ENCODE measurements at regions not wholly inside any gene's neighbourhood (a gene's known extent, or its start where the extent isn't known, plus 50 kb on each side); places are given as distances from the start of the nearest gene placed in this dataset.

- in situ Hi-C loops (cut with MboI; ENCODE audit: low sequenced_read_pairs): no loop called here
Observed at GRCh38 chr2:128368437-128369107, 49.9 kb upstream of the HS6ST1 start.

GRCh38 chr2:128369108-128369555, 50.5 kb upstream of the HS6ST1 start:
- in situ Hi-C loops (cut with MboI; ENCODE audit: low sequenced_read_pairs): no loop called here

GRCh38 chr2:128369602-128370467, 51.2 kb upstream of the HS6ST1 start:
- in situ Hi-C loops (cut with MboI; ENCODE audit: low sequenced_read_pairs): no loop called here

GRCh38 chr2:128370468-128371247, 52.0 kb upstream of the HS6ST1 start:
- in situ Hi-C loops (cut with MboI; ENCODE audit: low sequenced_read_pairs): no loop called here

- in situ Hi-C loops (cut with MboI; ENCODE audit: low sequenced_read_pairs): no loop called here
Observed at GRCh38 chr2:128371248-128371630, 52.6 kb upstream of the HS6ST1 start.

GRCh38 chr2:128371648-128372345, 53.1 kb upstream of the HS6ST1 start:
- in situ Hi-C loops (cut with MboI; ENCODE audit: low sequenced_read_pairs): no loop called here

DNA sequence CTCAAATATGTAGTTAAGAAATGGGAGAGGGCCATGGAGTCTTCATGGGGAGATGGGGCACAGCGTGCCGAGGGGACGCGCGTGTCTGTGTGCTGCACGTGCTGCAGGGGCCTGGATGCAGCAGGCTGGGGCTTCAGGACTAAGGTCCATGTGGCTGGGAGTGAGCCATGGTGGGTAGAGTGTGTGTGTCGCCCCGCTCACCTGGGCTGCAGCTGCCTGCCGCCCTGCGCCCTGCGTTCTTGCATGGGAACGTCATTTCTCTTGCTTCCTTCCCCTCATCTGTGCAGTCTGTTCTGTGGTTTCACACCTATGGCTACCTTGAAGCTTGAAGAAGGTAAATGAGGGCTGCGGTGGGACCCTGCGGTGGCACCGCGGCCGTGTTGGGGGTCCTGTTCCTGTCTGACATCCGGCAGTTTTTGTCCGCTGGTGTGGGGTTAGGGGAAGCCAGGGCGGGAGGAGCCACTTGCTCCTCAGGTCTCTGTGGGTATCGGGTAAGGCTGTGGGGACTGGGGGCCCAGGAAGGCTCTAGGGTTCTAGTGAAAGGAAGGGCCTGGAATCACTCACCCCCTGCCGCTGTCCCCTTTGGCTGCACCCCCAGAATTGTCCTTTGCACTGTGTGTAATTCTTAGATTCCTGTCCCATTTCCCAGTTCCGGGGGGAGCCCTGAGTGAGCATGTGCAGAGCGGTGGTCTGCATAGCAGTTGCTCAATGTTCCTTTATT, 54.1 kb upstream of the HS6ST1 start:
- in situ Hi-C loops (cut with MboI; ENCODE audit: low sequenced_read_pairs): no loop called here

- in situ Hi-C loops (cut with MboI; ENCODE audit: low sequenced_read_pairs): no loop called here
Observed at GRCh38 chr2:128373451-128374000, 54.9 kb upstream of the HS6ST1 start.

GRCh38 chr2:128374001-128374710, 55.5 kb upstream of the HS6ST1 start:
- in situ Hi-C loops (cut with MboI; ENCODE audit: low sequenced_read_pairs): no loop called here

DNA sequence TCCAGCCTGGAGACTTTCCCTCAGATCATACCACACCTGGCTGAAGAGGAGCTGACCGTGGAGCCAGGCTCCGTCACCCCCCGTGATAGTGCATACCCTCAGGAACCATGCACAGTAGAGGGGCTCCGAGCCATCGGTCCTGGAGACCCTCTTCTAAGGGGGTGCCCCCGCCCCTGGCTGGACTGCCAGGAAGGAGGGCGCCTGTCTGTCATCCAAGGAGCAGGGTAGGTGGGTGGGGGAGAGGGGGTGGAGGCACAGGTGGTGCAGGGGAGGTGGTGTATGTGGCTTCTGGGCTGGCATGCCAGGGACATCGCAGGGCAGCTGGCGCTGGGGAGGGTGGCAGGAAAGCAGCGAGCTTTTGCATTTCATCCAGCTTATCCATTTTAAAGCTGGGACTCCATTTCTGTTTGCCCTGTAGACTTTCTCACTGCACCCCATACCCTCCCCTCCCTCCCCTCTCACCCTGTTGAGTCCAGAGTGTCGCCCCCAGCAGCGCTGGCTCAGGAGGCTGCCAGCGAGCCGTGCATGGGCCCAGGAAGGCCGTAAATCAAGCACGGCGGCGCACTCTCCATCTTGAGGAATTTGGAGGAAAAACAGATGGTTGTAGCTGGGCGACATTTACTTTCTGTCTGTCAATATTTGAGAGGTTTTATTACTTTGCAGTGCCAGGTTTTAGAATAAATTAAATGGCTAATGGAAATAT, 56.2 kb upstream of the HS6ST1 start:
- in situ Hi-C loops (cut with MboI; ENCODE audit: low sequenced_read_pairs): no loop called here

DNA sequence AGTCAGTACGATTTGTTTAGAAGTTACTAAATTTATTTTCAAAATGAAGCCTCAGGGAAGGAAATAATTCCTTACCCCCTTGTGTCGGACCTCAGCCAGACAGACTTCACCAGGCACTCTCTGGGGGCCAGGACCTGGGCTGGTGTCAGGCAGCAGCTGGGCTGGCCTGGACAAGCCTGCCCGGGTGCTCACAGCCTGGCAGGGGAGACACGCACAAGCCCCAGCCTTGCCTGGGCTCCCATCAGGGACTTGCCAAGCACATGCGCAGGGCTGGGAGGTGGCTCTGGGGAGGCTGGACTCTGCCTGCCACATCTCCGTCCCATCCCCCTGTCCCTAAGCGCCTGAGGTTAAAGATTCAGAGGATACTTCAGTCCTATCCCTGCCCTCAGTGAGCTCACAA, 56.8 kb upstream of the HS6ST1 start:
- in situ Hi-C loops (cut with MboI; ENCODE audit: low sequenced_read_pairs): no loop called here

DNA sequence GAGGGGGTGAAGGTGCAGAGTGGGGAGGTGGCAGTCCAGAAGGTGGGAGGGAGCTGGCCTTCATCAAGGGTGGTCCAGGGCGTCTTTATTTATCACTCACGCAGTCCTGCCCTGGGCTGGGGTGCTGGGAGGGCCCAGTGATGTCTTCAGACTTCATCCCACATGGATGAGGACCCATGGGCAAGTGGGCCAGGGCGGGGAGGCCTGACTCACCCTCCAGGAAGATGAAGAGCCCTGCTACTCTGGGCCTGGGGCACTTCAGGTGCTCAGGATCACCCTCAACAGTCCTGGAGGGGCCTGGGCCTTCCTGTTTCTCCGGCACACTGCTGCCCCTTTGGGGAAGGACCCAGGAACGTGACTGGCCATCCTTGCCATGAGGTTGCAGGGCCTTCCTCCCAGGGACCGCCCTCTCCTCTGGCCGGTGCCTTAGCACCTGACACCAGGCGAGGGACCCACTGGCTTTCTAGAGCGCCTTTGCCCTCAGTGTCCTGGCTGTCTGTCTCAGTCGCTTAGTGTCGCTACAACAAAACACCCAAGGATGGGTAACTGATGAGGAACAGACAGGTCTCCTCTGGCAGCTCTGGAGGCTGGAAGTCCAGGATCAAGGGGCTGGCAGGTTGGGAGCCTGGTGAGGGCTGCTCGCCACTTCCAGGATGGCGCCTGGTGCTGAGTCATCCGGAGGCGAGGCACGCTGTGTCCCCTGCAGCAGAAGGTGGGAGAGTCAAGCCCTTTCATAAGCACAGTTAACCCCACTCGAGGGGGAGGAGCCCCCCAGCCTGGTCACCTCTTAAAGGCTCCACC, 57.8 kb upstream of the HS6ST1 start:
- in situ Hi-C loops (cut with MboI; ENCODE audit: low sequenced_read_pairs): no loop called here

GRCh38 chr2:128377071-128377910, 58.6 kb upstream of the HS6ST1 start:
- in situ Hi-C loops (cut with MboI; ENCODE audit: low sequenced_read_pairs): no loop called here

DNA sequence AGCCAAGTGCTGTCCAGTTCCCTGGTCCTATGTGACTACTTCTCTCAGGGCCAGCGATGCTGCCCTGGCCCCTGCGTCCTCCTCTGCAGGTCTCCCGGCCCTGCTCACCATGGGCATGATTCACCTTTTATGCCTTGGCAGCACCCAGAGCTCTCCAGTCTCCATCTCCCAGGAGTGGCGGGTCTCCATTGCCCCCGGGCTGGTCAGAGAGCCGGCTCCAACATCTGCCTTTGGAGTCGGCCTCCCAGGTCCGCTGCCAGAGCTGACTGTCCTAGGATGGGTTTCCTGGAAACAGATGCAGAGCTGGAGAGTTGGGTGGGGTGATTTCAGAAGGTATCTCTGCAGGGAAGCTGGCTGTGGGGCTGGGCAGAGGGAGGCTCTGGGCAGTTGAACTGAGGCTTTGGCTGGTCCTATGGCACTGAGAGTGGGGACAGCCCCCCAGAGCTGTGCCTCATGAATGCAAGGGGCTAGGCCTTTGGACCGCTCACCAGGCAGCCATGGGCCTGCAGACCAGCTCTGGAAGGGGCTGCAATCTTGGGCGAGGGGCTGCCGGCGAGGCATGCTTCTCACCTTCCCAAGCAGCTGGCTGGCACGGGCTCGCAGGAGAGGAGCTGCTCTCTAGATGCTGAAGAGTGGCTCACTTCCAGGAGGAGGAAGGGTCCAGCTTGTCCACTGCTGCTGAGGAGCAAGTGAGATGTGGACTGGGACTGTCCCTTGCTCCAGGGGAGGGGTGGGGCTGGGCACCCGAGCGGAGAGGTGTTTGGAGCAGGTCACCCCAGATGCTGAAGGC, 59.8 kb upstream of the HS6ST1 start:
- in situ Hi-C loops (cut with MboI; ENCODE audit: low sequenced_read_pairs): no loop called here

GRCh38 chr2:128379021-128380015, 60.6 kb upstream of the HS6ST1 start:
- in situ Hi-C loops (cut with MboI; ENCODE audit: low sequenced_read_pairs): no loop called here

All from HL-60/S4 treated with retinoic acid at 250 ng/mL for 4 days and 3 days (cell line).